ENCODE measurements at regions not wholly inside any gene's neighbourhood (a gene's known extent, or its start where the extent isn't known, plus 50 kb on each side); places are given as distances from the start of the nearest gene placed in this dataset.

DNA sequence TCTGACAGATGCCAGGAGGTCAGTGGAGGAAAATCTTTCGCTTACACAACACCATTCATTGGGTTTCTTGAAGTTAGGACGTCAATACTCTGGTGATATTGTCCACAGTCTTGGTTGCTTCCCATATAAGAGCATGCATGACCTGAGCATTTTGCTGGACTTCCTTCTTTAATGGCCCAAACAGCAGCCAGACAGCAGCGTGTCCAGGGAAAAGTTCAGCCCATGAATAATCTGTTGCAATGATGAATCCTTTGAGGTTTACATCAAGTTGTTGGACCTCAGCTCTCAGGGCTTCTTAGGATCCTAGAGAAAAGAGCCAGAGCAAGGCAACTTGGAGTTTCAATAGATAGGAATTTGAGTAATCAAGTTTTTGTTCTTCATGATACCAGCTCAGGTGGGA is 155.6 kb upstream of the MGAT5 start:
- Histone ChIP-seq H2AK5ac (ENCODE audit: low read depth, low read length) (no peak overlapping the region), H3K9me3 (ENCODE audit: insufficient read depth in 2 of 2, low read depth in 1 of 2, low read length in 1 of 2) (no peaks in the 10 kb centered on the region), H3K4me3 (ENCODE audit: extremely low read depth in 1 of 4, insufficient read depth in 2 of 4, low read depth in 3 of 4, low read length in 4 of 4) (no peak overlapping the region), H3K27ac (ENCODE audit: low read depth, low read length) (no peak overlapping the region), H3K79me2 (ENCODE audit: control insufficient read depth in 1 of 2, insufficient read depth in 2 of 2, low read length in 2 of 2) (no peaks in the 10 kb centered on the region), H2AFZ (ENCODE audit: low read length) (no peak overlapping the region), H4K5ac (ENCODE audit: insufficient read length, low read depth, low read length) (no peak overlapping the region), H2BK12ac (ENCODE audit: low read depth, low read length) (no peak overlapping the region), H3K56ac (replicated peaks; ENCODE audit: insufficient read length, low read depth, low read length) (no peak overlapping the region), H3K18ac (ENCODE audit: extremely low read depth, low read length) (no peak overlapping the region), H2BK20ac (ENCODE audit: low read length) (no peak overlapping the region), H2BK15ac (ENCODE audit: low read length) (no peak overlapping the region), H3K14ac (ENCODE audit: insufficient read length) (no peak overlapping the region), H3K36me3 (ENCODE audit: control insufficient read depth in 2 of 4, insufficient read depth in 4 of 4, low read length in 3 of 4) (no peaks in the 10 kb centered on the region), H2BK5ac (ENCODE audit: low read depth, low read length) (no peak overlapping the region), H3K4me2 (ENCODE audit: insufficient read depth in 1 of 2, low read depth in 2 of 2, low read length in 2 of 2) (no peak overlapping the region), H4K91ac (replicated peaks; ENCODE audit: insufficient read length, low read length) (no peak overlapping the region), H3K79me1 (ENCODE audit: low read depth, low read length) (no peaks in the 10 kb centered on the region), H3K4me1 (replicated peaks in 1 of 4; ENCODE audit: control insufficient read depth in 3 of 4, insufficient read depth in 4 of 4, low read length in 3 of 4) (no peaks in the 10 kb centered on the region), H3K23ac (ENCODE audit: insufficient read length) (no peak overlapping the region), H3K27me3 (replicated peaks in 1 of 4; ENCODE audit: control insufficient read depth in 3 of 4, extremely low read depth in 1 of 4, insufficient read depth in 3 of 4, low read length in 3 of 4) (no peaks in the 10 kb centered on the region), H3K9ac (replicated peaks in 1 of 4; ENCODE audit: extremely low read depth in 1 of 4, low read depth in 3 of 4, low read length in 3 of 4) (no peak overlapping the region), H3K23me2 (ENCODE audit: low read depth, low read length) (no peaks in the 10 kb centered on the region), H2BK120ac (replicated peaks; ENCODE audit: low read depth, low read length) (no peak overlapping the region), H4K8ac (ENCODE audit: extremely low read depth, insufficient read depth, low read length) (no peak overlapping the region), H3K4ac (replicated peaks; ENCODE audit: insufficient read length, low read depth, low read length) (no peak overlapping the region), H4K20me1 (replicated peaks in 1 of 2; ENCODE audit: control insufficient read depth in 1 of 2, insufficient read depth in 2 of 2, low read length in 2 of 2) (no peaks in the 10 kb centered on the region)
- 91% methylated on average over 3 of the region's 3 CpGs; no CpG with 5 or more reads in 1 of the 2 experiments for WGBS, 2 experiments (ENCODE audit: extremely low coverage in 1 of 2, insufficient coverage in 1 of 2, insufficient read length in 1 of 2, insufficient replicate concordance in 2 of 2, low coverage in 1 of 2, low lambda C conversion rate in 2 of 2, missing lambda C conversion rate in 1 of 2)
- DNase-seq (ENCODE audit: low read depth in 1 of 2, low spot score in 2 of 2) (no peak), FAIRE-seq (no peak)
- CTCF ChIA-PET (ENCODE audit: partially characterized antibody): interaction anchor here (0.6 to 0.7 kb wide), 3 partner anchors 25 to 856 kb away, joined by 3 to 5 read pairs (median 3); no protein-coding TSS in a partner anchor
- POLR2A ChIA-PET (ENCODE audit: partially characterized antibody): no interaction called here
- no peak for TF ChIP-seq SRF (IDR thresholded peaks at IDR 0.05; ENCODE audit: low read depth, low read length)
- no peak for TF ChIP-seq SIRT6 (IDR thresholded peaks at IDR 0.05; ENCODE audit: low read length)
- TF ChIP-seq, protein P1, sequence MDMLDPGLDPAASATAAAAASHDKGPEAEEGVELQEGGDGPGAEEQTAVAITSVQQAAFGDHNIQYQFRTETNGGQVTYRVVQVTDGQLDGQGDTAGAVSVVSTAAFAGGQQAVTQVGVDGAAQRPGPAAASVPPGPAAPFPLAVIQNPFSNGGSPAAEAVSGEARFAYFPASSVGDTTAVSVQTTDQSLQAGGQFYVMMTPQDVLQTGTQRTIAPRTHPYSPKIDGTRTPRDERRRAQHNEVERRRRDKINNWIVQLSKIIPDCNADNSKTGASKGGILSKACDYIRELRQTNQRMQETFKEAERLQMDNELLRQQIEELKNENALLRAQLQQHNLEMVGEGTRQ (IDR thresholded peaks at IDR 0.05; ENCODE audit: low read length): no peak
- TF ChIP-seq CTBP2 (IDR thresholded peaks at IDR 0.05; ENCODE audit: borderline replicate concordance, insufficient read depth, insufficient read length, low read length): no peak
- no peak for TF ChIP-seq RFX5 (IDR thresholded peaks at IDR 0.05; ENCODE audit: borderline replicate concordance, low read depth, low read length)
- no peak for TF ChIP-seq SP1 (IDR thresholded peaks at IDR 0.05; ENCODE audit: low read depth, low read length)
- TF ChIP-seq, protein P2, sequence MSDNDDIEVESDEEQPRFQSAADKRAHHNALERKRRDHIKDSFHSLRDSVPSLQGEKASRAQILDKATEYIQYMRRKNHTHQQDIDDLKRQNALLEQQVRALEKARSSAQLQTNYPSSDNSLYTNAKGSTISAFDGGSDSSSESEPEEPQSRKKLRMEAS (IDR thresholded peaks at IDR 0.05): no peak
- TF ChIP-seq, protein P3, sequence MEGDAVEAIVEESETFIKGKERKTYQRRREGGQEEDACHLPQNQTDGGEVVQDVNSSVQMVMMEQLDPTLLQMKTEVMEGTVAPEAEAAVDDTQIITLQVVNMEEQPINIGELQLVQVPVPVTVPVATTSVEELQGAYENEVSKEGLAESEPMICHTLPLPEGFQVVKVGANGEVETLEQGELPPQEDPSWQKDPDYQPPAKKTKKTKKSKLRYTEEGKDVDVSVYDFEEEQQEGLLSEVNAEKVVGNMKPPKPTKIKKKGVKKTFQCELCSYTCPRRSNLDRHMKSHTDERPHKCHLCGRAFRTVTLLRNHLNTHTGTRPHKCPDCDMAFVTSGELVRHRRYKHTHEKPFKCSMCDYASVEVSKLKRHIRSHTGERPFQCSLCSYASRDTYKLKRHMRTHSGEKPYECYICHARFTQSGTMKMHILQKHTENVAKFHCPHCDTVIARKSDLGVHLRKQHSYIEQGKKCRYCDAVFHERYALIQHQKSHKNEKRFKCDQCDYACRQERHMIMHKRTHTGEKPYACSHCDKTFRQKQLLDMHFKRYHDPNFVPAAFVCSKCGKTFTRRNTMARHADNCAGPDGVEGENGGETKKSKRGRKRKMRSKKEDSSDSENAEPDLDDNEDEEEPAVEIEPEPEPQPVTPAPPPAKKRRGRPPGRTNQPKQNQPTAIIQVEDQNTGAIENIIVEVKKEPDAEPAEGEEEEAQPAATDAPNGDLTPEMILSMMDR (IDR thresholded peaks at IDR 0.05; ENCODE audit: control extremely low read depth in 1 of 3, insufficient read depth in 1 of 3, low read depth in 1 of 3, low read length in 3 of 3): no peak
- TF ChIP-seq JUND (IDR thresholded peaks at IDR 0.05; ENCODE audit: low read length): no peak
- no peak for TF ChIP-seq MAFK (IDR thresholded peaks at IDR 0.05; ENCODE audit: low read depth, low read length)
- TF ChIP-seq YY1 (IDR thresholded peaks at IDR 0.05; ENCODE audit: low read depth, low read length): no peak

Data from H1 (cell line).